ENCODE measurements at regions not wholly inside any gene's neighbourhood (a gene's known extent, or its start where the extent isn't known, plus 50 kb on each side); places are given as distances from the start of the nearest gene placed in this dataset.

GRCh38 chr2:239726091-239726591, 299.0 kb downstream of the NDUFA10 start:
- TF ChIP-seq, protein P1, sequence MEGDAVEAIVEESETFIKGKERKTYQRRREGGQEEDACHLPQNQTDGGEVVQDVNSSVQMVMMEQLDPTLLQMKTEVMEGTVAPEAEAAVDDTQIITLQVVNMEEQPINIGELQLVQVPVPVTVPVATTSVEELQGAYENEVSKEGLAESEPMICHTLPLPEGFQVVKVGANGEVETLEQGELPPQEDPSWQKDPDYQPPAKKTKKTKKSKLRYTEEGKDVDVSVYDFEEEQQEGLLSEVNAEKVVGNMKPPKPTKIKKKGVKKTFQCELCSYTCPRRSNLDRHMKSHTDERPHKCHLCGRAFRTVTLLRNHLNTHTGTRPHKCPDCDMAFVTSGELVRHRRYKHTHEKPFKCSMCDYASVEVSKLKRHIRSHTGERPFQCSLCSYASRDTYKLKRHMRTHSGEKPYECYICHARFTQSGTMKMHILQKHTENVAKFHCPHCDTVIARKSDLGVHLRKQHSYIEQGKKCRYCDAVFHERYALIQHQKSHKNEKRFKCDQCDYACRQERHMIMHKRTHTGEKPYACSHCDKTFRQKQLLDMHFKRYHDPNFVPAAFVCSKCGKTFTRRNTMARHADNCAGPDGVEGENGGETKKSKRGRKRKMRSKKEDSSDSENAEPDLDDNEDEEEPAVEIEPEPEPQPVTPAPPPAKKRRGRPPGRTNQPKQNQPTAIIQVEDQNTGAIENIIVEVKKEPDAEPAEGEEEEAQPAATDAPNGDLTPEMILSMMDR (IDR thresholded peaks at IDR 0.05), result no peak
- no peak for TF ChIP-seq POLR2A (IDR thresholded peaks at IDR 0.05)
